H1 (cell line): ENCODE measurements at regions not wholly inside any gene's neighbourhood (a gene's known extent, or its start where the extent isn't known, plus 50 kb on each side); places are given as distances from the start of the nearest gene placed in this dataset.

Experiments
- CTCF ChIA-PET: fragments of 300-600 bp; sonication (Branson Sonifier 250); formaldehyde crosslinking; loops from one replicate; lab custom pipeline; 2021; ENCODE audit not compliant: partially characterized antibody; lab: Charles Lee
- POLR2A ChIA-PET: fragments of 300-600 bp; sonication (Branson Sonifier 250); formaldehyde crosslinking; loops from one replicate; lab custom pipeline; 2021; ENCODE audit warnings: inconsistent platforms; ENCODE audit not compliant: partially characterized antibody; lab: Charles Lee
- DNase-seq, 2 experiments: peaks; one replicate each; pipeline versions ENCODE4 v3.0.0 to v3.0.0-alpha.2; 2010 to 2022; ENCODE audit warnings: low spot score in 2 of 2, low read depth in 1 of 2, mixed read lengths in 1 of 2
- FAIRE-seq: peaks from 2 replicates; lab custom pipeline; 2011; peaks lifted over from hg19 to GRCh38; lab: Jason Lieb, UNC
- H2AFZ ChIP-seq: 2 replicates; pipeline ENCODE4 v1.8.1; 2012; ENCODE audit warnings: low read length, inconsistent platforms
- H2AK5ac ChIP-seq: 2 replicates; pipeline ENCODE4 v1.6.1; 2013; ENCODE audit warnings: low read depth, low read length
- H2BK120ac ChIP-seq: replicated peaks from 2 replicates; pipeline ENCODE3; 2013; ENCODE audit warnings: low read depth, low read length, inconsistent platforms
- H2BK12ac ChIP-seq: 2 replicates; pipeline ENCODE4 v1.6.1; 2013; ENCODE audit warnings: low read depth, low read length
- H2BK15ac ChIP-seq: 2 replicates; pipeline ENCODE4 v1.6.1; 2013; ENCODE audit warnings: low read length
- H2BK20ac ChIP-seq: 2 replicates; pipeline ENCODE4 v1.6.1; 2013; ENCODE audit warnings: low read length
- H2BK5ac ChIP-seq: 2 replicates; pipeline ENCODE4 v1.6.1; 2013; ENCODE audit warnings: low read depth, low read length
- H3K14ac ChIP-seq: 2 replicates; pipeline ENCODE4 v1.6.1; 2013; ENCODE audit warnings: inconsistent platforms; ENCODE audit not compliant: insufficient read length
- H3K18ac ChIP-seq: 2 replicates; pipeline ENCODE4 v1.6.1; 2013; ENCODE audit warnings: low read length; ENCODE audit errors: extremely low read depth
- H3K23ac ChIP-seq: 2 replicates; pipeline ENCODE4 v1.6.1; 2013; ENCODE audit warnings: inconsistent platforms; ENCODE audit not compliant: insufficient read length
- H3K23me2 ChIP-seq: 2 replicates; pipeline ENCODE4 v1.6.1; 2013; ENCODE audit warnings: low read depth, low read length
- H3K27ac ChIP-seq: 2 replicates; pipeline ENCODE4 v1.6.1; 2011; ENCODE audit warnings: low read depth, low read length, inconsistent platforms
- H3K27me3 ChIP-seq, 4 experiments: replicated peaks in 1 of 4; 1 replicate in 1 of 4; 2 replicates in 3 of 4; pipeline versions ENCODE4 v1.6.1 to v1.8.1; 2011 to 2013; ENCODE audit warnings: low read length in 3 of 4, mild to moderate bottlenecking in 3 of 4, inconsistent platforms in 2 of 4, mixed read lengths in 2 of 4, moderate library complexity in 1 of 4; ENCODE audit not compliant: control insufficient read depth in 3 of 4, insufficient read depth in 3 of 4; ENCODE audit errors: extremely low read depth in 1 of 4
- H3K36me3 ChIP-seq, 4 experiments: 2 replicates each; pipeline versions ENCODE4 v1.6.1 to v1.8.1; 2011 to 2013; ENCODE audit warnings: mild to moderate bottlenecking in 4 of 4, low read length in 3 of 4, moderate library complexity in 2 of 4, control low read depth in 1 of 4, inconsistent platforms in 1 of 4; ENCODE audit not compliant: insufficient read depth in 4 of 4, control insufficient read depth in 2 of 4
- H3K4ac ChIP-seq: replicated peaks from 2 replicates; pipeline ENCODE3; 2013; ENCODE audit warnings: low read length, low read depth, mixed read lengths, inconsistent platforms; ENCODE audit not compliant: insufficient read length
- H3K4me1 ChIP-seq, 4 experiments: replicated peaks in 1 of 4; 1 replicate in 1 of 4; 2 replicates in 3 of 4; pipeline versions ENCODE4 v1.6.1 to v1.8.1; 2011 to 2013; ENCODE audit warnings: low read length in 3 of 4, inconsistent platforms in 2 of 4, mixed read lengths in 1 of 4; ENCODE audit not compliant: insufficient read depth in 4 of 4, control insufficient read depth in 3 of 4
- H3K4me2 ChIP-seq, 2 experiments: 2 replicates each; pipeline versions ENCODE4 v1.6.1 to v1.8.1; 2011 to 2013; ENCODE audit warnings: low read depth in 2 of 2, low read length in 2 of 2, control low read depth in 1 of 2, inconsistent platforms in 1 of 2, mild to moderate bottlenecking in 1 of 2; ENCODE audit not compliant: insufficient read depth in 1 of 2
- H3K4me3 ChIP-seq, 4 experiments: fragments of 200-600, 300-600 bp in 1 of 4; sonication (generic), shearing (Covaris generic), sonication (Bioruptor Twin) in 1 of 4; 2 replicates each; pipeline versions ENCODE4 v1.5.1 to v1.8.1; 2011 to 2016; ENCODE audit warnings: low read length in 4 of 4, low read depth in 3 of 4, control low read depth in 2 of 4, inconsistent platforms in 2 of 4, mild to moderate bottlenecking in 2 of 4, mixed read lengths in 1 of 4, moderate library complexity in 1 of 4; ENCODE audit not compliant: insufficient read depth in 2 of 4; ENCODE audit errors: extremely low read depth in 1 of 4
- H3K56ac ChIP-seq: replicated peaks from 2 replicates; pipeline ENCODE3; 2013; ENCODE audit warnings: low read depth, mild to moderate bottlenecking, mixed read lengths, low read length, inconsistent platforms; ENCODE audit not compliant: insufficient read length
- H3K79me1 ChIP-seq: 2 replicates; pipeline ENCODE4 v1.6.1; 2013; ENCODE audit warnings: low read depth, low read length, control low read depth
- H3K79me2 ChIP-seq, 2 experiments: 2 replicates each; pipeline versions ENCODE4 v1.6.1 to v1.8.1; 2012 to 2013; ENCODE audit warnings: low read length in 2 of 2, mild to moderate bottlenecking in 2 of 2, inconsistent platforms in 1 of 2; ENCODE audit not compliant: insufficient read depth in 2 of 2, control insufficient read depth in 1 of 2
- H3K9ac ChIP-seq, 4 experiments: replicated peaks in 1 of 4; 1 replicate in 1 of 4; 2 replicates in 3 of 4; pipeline versions ENCODE4 v1.6.1 to v1.8.1; 2011 to 2013; ENCODE audit warnings: low read depth in 3 of 4, low read length in 3 of 4, control low read depth in 2 of 4, mild to moderate bottlenecking in 2 of 4, moderate library complexity in 2 of 4, inconsistent platforms in 1 of 4; ENCODE audit errors: extremely low read depth in 1 of 4
- H3K9me3 ChIP-seq, 2 experiments: 2 replicates each; pipeline versions ENCODE4 v1.6.1 to v1.8.1; 2012 to 2013; ENCODE audit warnings: mild to moderate bottlenecking in 2 of 2, moderate library complexity in 2 of 2, control low read depth in 1 of 2, inconsistent platforms in 1 of 2, low read depth in 1 of 2, low read length in 1 of 2, mixed read lengths in 1 of 2; ENCODE audit not compliant: insufficient read depth in 2 of 2
- H4K20me1 ChIP-seq, 2 experiments: replicated peaks in 1 of 2; 2 replicates each; pipeline versions ENCODE3 to v1.8.1; 2011 to 2013; ENCODE audit warnings: inconsistent platforms in 2 of 2, low read length in 2 of 2, mild to moderate bottlenecking in 1 of 2; ENCODE audit not compliant: insufficient read depth in 2 of 2, control insufficient read depth in 1 of 2
- H4K5ac ChIP-seq: 2 replicates; pipeline ENCODE4 v1.6.1; 2013; ENCODE audit warnings: low read length, low read depth, mixed read lengths, inconsistent platforms; ENCODE audit not compliant: insufficient read length
- H4K8ac ChIP-seq: 2 replicates; pipeline ENCODE4 v1.8.0; 2013; ENCODE audit warnings: mild to moderate bottlenecking, moderate library complexity, low read length, inconsistent platforms; ENCODE audit not compliant: insufficient read depth; ENCODE audit errors: extremely low read depth
- H4K91ac ChIP-seq: replicated peaks from 2 replicates; pipeline ENCODE3; 2013; ENCODE audit warnings: low read length, mixed read lengths, inconsistent platforms; ENCODE audit not compliant: insufficient read length
- CBX5 ChIP-seq: fragments of 300-800, 300-1000 bp; sonication (generic); IDR thresholded peaks from 2 replicates; pipeline ENCODE4 v1.7.1; 2016; ENCODE audit warnings: antibody characterized with exemption, low read length, low read depth
- CEBPB ChIP-seq: IDR thresholded peaks from 2 replicates; pipeline ENCODE4 v1.6.1; 2012; ENCODE audit warnings: low read depth, low read length
- EGR1 ChIP-seq: IDR thresholded peaks from 2 replicates; pipeline ENCODE4 v1.6.1; 2011; ENCODE audit warnings: low read depth, low read length, borderline replicate concordance
- EZH2 ChIP-seq: fragments of 200-600 bp; sonication (generic); IDR thresholded peaks from 2 replicates; pipeline ENCODE4 v1.7.1; 2012; ENCODE audit warnings: low read depth, mild to moderate bottlenecking, moderate library complexity, low read length, inconsistent platforms; ENCODE audit not compliant: severe bottlenecking
- PHF8 ChIP-seq: fragments of 200-600 bp; sonication (generic); conservative IDR thresholded peaks from 2 replicates; pipeline ENCODE4 v1.7.1; 2012; ENCODE audit warnings: low read depth, mild to moderate bottlenecking, inconsistent platforms, low read length, moderate library complexity
- RBBP5 ChIP-seq: IDR thresholded peaks from 2 replicates; pipeline ENCODE4 v1.7.1; 2012; ENCODE audit warnings: low read depth, mild to moderate bottlenecking, inconsistent platforms, low read length, moderate library complexity, borderline replicate concordance
- RXRA ChIP-seq: IDR thresholded peaks from 2 replicates; pipeline ENCODE4 v1.6.1; 2011; ENCODE audit warnings: low read depth, mild to moderate bottlenecking, low read length, moderate library complexity; ENCODE audit not compliant: insufficient read depth
- SRF ChIP-seq: IDR thresholded peaks from 2 replicates; pipeline ENCODE4 v1.6.1; 2011; ENCODE audit warnings: mild to moderate bottlenecking, low read depth, low read length, moderate library complexity
- SUZ12 ChIP-seq: fragments of 200-600 bp; sonication (generic); IDR thresholded peaks from 2 replicates; pipeline ENCODE4 v1.6.1; 2012; ENCODE audit warnings: mild to moderate bottlenecking, inconsistent platforms, low read length, moderate library complexity, mixed read lengths
- TBP ChIP-seq: IDR thresholded peaks from 2 replicates; pipeline ENCODE4 v1.6.1; 2011; ENCODE audit warnings: low read depth, low read length, improper control_type of control experiment
- ZNF274 ChIP-seq: IDR thresholded peaks from 2 replicates; pipeline ENCODE4 v1.7.0; 2012; ENCODE audit warnings: low read length, borderline replicate concordance; ENCODE audit errors: extremely low read depth
- WGBS, 2 experiments: shearing (Covaris generic) in 1 of 2; methylation state at CpG; one replicate each; pipeline versions ENCODE4 v1.1.6 to v1.1.7; 2013 to 2015; ENCODE audit warnings: low lambda C conversion rate in 2 of 2, mixed read lengths in 2 of 2, inconsistent platforms in 1 of 2, low coverage in 1 of 2, missing lambda C conversion rate in 1 of 2; ENCODE audit not compliant: insufficient replicate concordance in 2 of 2, insufficient coverage in 1 of 2, insufficient read length in 1 of 2; ENCODE audit errors: extremely low coverage in 1 of 2, missing lambda C conversion rate in 1 of 2; 5-methylcytosine and 5-hydroxymethylcytosine counted together

GRCh38 chr1:37393173-37394120, 80.9 kb upstream of the ZC3H12A start:
- Histone ChIP-seq H3K23ac (no peak overlapping the region), H4K20me1 (no peaks in the 10 kb centered on the region), H2BK15ac (no peak overlapping the region), H3K27ac (no peak overlapping the region), H2BK120ac (no peak overlapping the region), H4K5ac (no peak overlapping the region), H3K27me3 (no peaks in the 10 kb centered on the region), H3K79me1 (no peaks in the 10 kb centered on the region), H3K4ac (no peak overlapping the region), H4K8ac (no peak overlapping the region), H2BK5ac (peak overlapping the region; percentile 48; the same call in 1 of the 2 replicates), H3K18ac (peak overlapping the region; percentile 24; the same call in 1 of the 2 replicates), H2BK12ac (peak overlapping the region; percentile 80; the same call in 1 of the 2 replicates), H3K9me3 (no peaks in the 10 kb centered on the region), H3K4me2 (no peak overlapping the region), H3K36me3 (no peaks in the 10 kb centered on the region), H4K91ac (no peak overlapping the region), H2AFZ (no peak overlapping the region), H3K4me3 (no peak overlapping the region), H3K56ac (no peak overlapping the region), H2BK20ac (peak overlapping the region; percentile 23; the same call in 1 of the 2 replicates), H3K79me2 (no peaks in the 10 kb centered on the region), H3K9ac (no peak overlapping the region), H3K14ac (no peak overlapping the region), H2AK5ac (no peak overlapping the region), H3K4me1 (peaks cover 2 to 21% (median 6%) of the 10 kb centered on the region in 4 experiments; a peak in 6 of 7 replicates), H3K23me2 (peaks cover 2% of the 10 kb centered on the region; the same call in 1 of the 2 replicates)
- CTCF ChIA-PET, result interaction anchor here (0.7 to 4.8 kb wide), 15 partner anchors 9 to 138 kb away, joined by 3 to 34 read pairs (median 3); no protein-coding TSS in a partner anchor
- TF ChIP-seq CBX5 (no peak), PHF8 (no peak), SUZ12 (no peak), ZNF274 (no peak), EZH2 (no peak), RXRA (no peak), SRF (no peak), RBBP5 (no peak), TBP (no peak), EGR1 (no peak), CEBPB (no peak)
- POLR2A ChIA-PET, result interaction anchor here (1.5 kb wide), 1 partner anchor 63 kb away, joined by 5 read pairs; no protein-coding TSS in a partner anchor
- DNase-seq (no peak), FAIRE-seq (no peak)
- 85% methylated on average over 11 of the region's 11 CpGs; no CpG with 5 or more reads in 1 of the 2 experiments for WGBS, 2 experiments
